Esophagus muscularis mucosa (tissue), 3 donors: ENCODE measurements at regions not wholly inside any gene's neighbourhood (a gene's known extent, or its start where the extent isn't known, plus 50 kb on each side); places are given as distances from the start of the nearest gene placed in this dataset.

Experiments
- CTCF ChIP-seq, 3 experiments: fragments of 200-600 bp in 2 of 3; fragments of 450-650 bp in 1 of 3; sonication (generic) in 2 of 3; IDR thresholded peaks; one replicate each; pipeline ENCODE4 v1.5.1; 2017 to 2019; ENCODE audit warnings: antibody characterized with exemption in 3 of 3, mild to moderate bottlenecking in 2 of 3, moderate library complexity in 1 of 3
- POLR2A ChIP-seq: fragments of 450-650 bp; IDR thresholded peaks from one replicate; pipeline ENCODE4 v1.6.1; 2017; ENCODE audit warnings: antibody characterized with exemption, moderate library complexity, mild to moderate bottlenecking, low read depth

DNA sequence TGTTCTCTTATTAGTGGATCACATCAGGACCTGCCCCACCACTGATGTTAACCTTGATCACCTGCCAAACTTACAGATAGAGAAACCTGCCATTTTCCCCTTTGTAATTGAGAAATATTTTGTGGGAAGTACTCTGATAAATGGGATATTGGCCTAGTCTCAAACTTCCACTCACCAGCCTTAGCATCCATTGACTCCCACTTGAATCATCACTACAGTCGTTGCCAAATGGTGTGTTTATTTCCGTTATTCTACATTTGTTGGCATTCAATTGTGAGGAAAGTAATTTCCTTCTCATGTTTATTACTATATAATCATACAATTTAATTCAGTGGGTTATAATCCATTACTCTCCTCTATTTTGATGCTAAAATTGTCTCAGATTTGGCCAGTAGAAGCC is 156.4 kb upstream of the CXCL13 start:
- TF ChIP-seq CTCF (IDR thresholded peaks at IDR 0.05) (no peak), POLR2A (no peak)
